GM12891 (cell line): ENCODE measurements at regions not wholly inside any gene's neighbourhood (a gene's known extent, or its start where the extent isn't known, plus 50 kb on each side); places are given as distances from the start of the nearest gene placed in this dataset.

Experiments used
- PAX5 ChIP-seq: IDR thresholded peaks from 2 replicates; pipeline ENCODE4 v1.6.1; 2011; ENCODE audit warnings: low read length, moderate library complexity, mild to moderate bottlenecking; ENCODE audit not compliant: insufficient read depth, severe bottlenecking
- POLR2A ChIP-seq: IDR thresholded peaks from 2 replicates; pipeline ENCODE4 v1.6.1; 2011; ENCODE audit warnings: low read depth, low read length, control low read depth
- POLR2AphosphoS5 ChIP-seq: IDR thresholded peaks from 2 replicates; pipeline ENCODE4 v1.6.1; 2011; ENCODE audit warnings: low read depth, low read length, control low read depth
- SPI1 ChIP-seq: IDR thresholded peaks from 2 replicates; pipeline ENCODE4 v1.6.1; 2011; ENCODE audit warnings: low read depth, low read length, control low read depth
- TAF1 ChIP-seq: IDR thresholded peaks from 2 replicates; pipeline ENCODE4 v1.6.1; 2011; ENCODE audit warnings: low read depth, low read length, control low read depth

DNA sequence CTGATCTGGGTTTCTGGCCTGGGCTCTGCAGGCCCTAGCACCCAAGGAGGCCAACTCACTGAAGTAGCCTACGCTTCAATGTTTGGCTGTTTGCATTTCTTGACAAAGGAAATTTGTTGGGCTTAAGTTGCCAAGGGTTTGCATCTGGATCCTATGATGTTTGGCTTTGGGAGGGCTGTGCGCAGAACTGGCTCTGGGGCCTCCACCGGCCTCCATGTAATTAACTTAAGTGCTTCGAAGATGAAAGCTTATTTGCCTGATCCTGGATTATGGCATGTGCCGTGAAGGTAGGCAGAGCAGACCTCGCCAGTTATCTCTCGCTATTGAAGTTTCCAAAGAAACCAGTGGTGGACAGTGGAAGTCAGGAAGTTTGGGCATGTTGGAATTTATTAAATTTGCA, 124.3 kb upstream of the STX18 start:
- TF ChIP-seq PAX5 (no peak), POLR2A (no peak), POLR2AphosphoS5 (no peak), TAF1 (no peak), SPI1 (no peak)
